WTC11 (cell line): ENCODE measurements at regions not wholly inside any gene's neighbourhood (a gene's known extent, or its start where the extent isn't known, plus 50 kb on each side); places are given as distances from the start of the nearest gene placed in this dataset.

ENCODE experiments used
- ATF3 ChIP-seq: sonication (generic); formaldehyde crosslinking; conservative IDR thresholded peaks from 2 replicates; pipeline ENCODE4 v1.8.1; 2022; ENCODE audit warnings: mild to moderate bottlenecking, missing genetic modification reagents
- CTCF ChIP-seq: fragments of 200-600 bp; IDR thresholded peaks from 2 replicates; pipeline ENCODE4 v1.8.0; 2022; ENCODE audit warnings: antibody characterized with exemption
- MAX ChIP-seq: sonication (generic); formaldehyde crosslinking; IDR thresholded peaks from 2 replicates; pipeline ENCODE4 v1.8.0; 2022; ENCODE audit warnings: mild to moderate bottlenecking, missing genetic modification reagents
- NR3C1 ChIP-seq: sonication (generic); formaldehyde crosslinking; conservative IDR thresholded peaks from 2 replicates; pipeline ENCODE4 v1.8.1; 2023; ENCODE audit warnings: low read depth, mild to moderate bottlenecking, missing genetic modification reagents
- PREB ChIP-seq: sonication (generic); formaldehyde crosslinking; IDR thresholded peaks from 2 replicates; pipeline ENCODE4 v1.8.1; 2022; ENCODE audit warnings: mild to moderate bottlenecking, missing genetic modification reagents, moderate library complexity, borderline replicate concordance
- TCF7 ChIP-seq: sonication (generic); formaldehyde crosslinking; IDR thresholded peaks from 2 replicates; pipeline ENCODE4 v1.8.0; 2022; ENCODE audit warnings: mild to moderate bottlenecking, low read depth, missing genetic modification reagents, moderate library complexity
- TEAD4 ChIP-seq: sonication (generic); formaldehyde crosslinking; IDR thresholded peaks from 2 replicates; pipeline ENCODE4 v1.8.0; 2022; ENCODE audit warnings: mild to moderate bottlenecking, missing genetic modification reagents
- TP53 ChIP-seq: sonication (generic); formaldehyde crosslinking; IDR thresholded peaks from 2 replicates; pipeline ENCODE4 v1.8.1; 2023; ENCODE audit warnings: mild to moderate bottlenecking, missing genetic modification reagents
- TF ChIP-seq, protein P1 (sequence below): sonication (generic); formaldehyde crosslinking; IDR thresholded peaks from 2 replicates; pipeline ENCODE4 v1.8.1; 2022; ENCODE audit warnings: low read depth, mild to moderate bottlenecking, moderate library complexity, missing genetic modification reagents, borderline replicate concordance
- TF ChIP-seq, protein P2 (sequence below): sonication (generic); formaldehyde crosslinking; IDR thresholded peaks from 2 replicates; pipeline ENCODE4 v1.8.1; 2022; ENCODE audit warnings: low read depth, missing genetic modification reagents, borderline replicate concordance

DNA sequence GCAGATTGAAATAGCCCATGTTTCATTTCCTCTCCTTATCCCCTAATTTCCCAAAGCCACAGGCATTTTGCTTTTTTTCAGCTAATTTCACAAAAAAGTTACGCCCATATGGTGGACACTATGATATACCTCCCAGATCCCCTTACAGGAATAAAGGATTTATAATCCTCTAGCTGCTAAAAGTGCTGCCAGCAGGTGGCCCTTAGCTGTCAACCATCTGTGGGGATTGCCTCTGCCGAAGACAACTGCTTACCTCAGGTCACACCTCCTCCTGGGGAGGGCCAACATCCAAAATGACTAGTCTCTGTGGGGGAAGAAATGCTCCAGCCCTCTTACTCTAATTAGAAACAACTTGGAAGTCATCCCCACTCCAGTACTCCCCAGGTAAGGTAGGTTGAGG is 61.0 kb upstream of the EPB41L3 start:
- TF ChIP-seq NR3C1 (CRISPR knock-in tag) (no peak), TP53 (CRISPR knock-in tag) (no peak), ATF3 (CRISPR knock-in tag) (no peak), CTCF (no peak), PREB (CRISPR knock-in tag) (no peak), TEAD4 (CRISPR knock-in tag) (no peak), TCF7 (CRISPR knock-in tag) (no peak), MAX (CRISPR knock-in tag) (no peak)
- TF ChIP-seq, protein P1, sequence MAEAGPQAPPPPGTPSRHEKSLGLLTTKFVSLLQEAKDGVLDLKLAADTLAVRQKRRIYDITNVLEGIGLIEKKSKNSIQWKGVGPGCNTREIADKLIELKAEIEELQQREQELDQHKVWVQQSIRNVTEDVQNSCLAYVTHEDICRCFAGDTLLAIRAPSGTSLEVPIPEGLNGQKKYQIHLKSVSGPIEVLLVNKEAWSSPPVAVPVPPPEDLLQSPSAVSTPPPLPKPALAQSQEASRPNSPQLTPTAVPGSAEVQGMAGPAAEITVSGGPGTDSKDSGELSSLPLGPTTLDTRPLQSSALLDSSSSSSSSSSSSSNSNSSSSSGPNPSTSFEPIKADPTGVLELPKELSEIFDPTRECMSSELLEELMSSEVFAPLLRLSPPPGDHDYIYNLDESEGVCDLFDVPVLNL (CRISPR knock-in tag) = no peak
- TF ChIP-seq, protein P2, sequence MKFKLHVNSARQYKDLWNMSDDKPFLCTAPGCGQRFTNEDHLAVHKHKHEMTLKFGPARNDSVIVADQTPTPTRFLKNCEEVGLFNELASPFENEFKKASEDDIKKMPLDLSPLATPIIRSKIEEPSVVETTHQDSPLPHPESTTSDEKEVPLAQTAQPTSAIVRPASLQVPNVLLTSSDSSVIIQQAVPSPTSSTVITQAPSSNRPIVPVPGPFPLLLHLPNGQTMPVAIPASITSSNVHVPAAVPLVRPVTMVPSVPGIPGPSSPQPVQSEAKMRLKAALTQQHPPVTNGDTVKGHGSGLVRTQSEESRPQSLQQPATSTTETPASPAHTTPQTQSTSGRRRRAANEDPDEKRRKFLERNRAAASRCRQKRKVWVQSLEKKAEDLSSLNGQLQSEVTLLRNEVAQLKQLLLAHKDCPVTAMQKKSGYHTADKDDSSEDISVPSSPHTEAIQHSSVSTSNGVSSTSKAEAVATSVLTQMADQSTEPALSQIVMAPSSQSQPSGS (CRISPR knock-in tag) = no peak
